Neural cell (in vitro differentiated cells): ENCODE measurements at regions not wholly inside any gene's neighbourhood (a gene's known extent, or its start where the extent isn't known, plus 50 kb on each side); places are given as distances from the start of the nearest gene placed in this dataset.

Experiments
- H2AFZ ChIP-seq: fragments of 200-600, 300-800 bp; sonication (generic), shearing (Covaris generic); 2 replicates; pipeline ENCODE4 v1.6.0; 2014; ENCODE audit warnings: low read depth, mild to moderate bottlenecking, antibody characterized with exemption, low read length, moderate library complexity
- H3F3A ChIP-seq: fragments of 200-600 bp; shearing (Covaris generic); 2 replicates; pipeline ENCODE4 v1.6.1; 2016; ENCODE audit warnings: mild to moderate bottlenecking, moderate library complexity, mixed read lengths, antibody characterized with exemption, low read length; ENCODE audit not compliant: insufficient read depth, poor library complexity, severe bottlenecking
- H3K27ac ChIP-seq: fragments of 200-600, 300-800 bp; sonication (generic), shearing (Covaris generic); 2 replicates; pipeline ENCODE4 v1.5.1; 2014; ENCODE audit warnings: mild to moderate bottlenecking, low read length, moderate library complexity
- H3K27me3 ChIP-seq: fragments of 300-800, 200-600 bp; sonication (generic), shearing (Covaris generic); 2 replicates; pipeline ENCODE4 v1.6.0; 2014; ENCODE audit warnings: mild to moderate bottlenecking, low read depth, low read length, moderate library complexity; ENCODE audit not compliant: insufficient read depth
- H3K36me3 ChIP-seq: fragments of 300-800, 200-600 bp; sonication (generic), shearing (Covaris generic); 2 replicates; pipeline ENCODE4 v1.5.1; 2014; ENCODE audit warnings: mild to moderate bottlenecking, antibody characterized with exemption, low read length, moderate library complexity; ENCODE audit not compliant: insufficient read depth
- H3K4me2 ChIP-seq: fragments of 300-800, 200-600 bp; sonication (generic), shearing (Covaris generic); 2 replicates; pipeline ENCODE4 v1.6.0; 2014; ENCODE audit warnings: mild to moderate bottlenecking, low read length
- H3K4me3 ChIP-seq: fragments of 300-800, 200-600 bp; sonication (generic), shearing (Covaris generic); 2 replicates; pipeline ENCODE4 v1.5.1; 2014; ENCODE audit warnings: mild to moderate bottlenecking, low read length, moderate library complexity
- H3K79me2 ChIP-seq: fragments of 200-600 bp; shearing (Covaris generic); replicated peaks from 2 replicates; pipeline ENCODE4 v1.6.0; 2014; ENCODE audit warnings: mild to moderate bottlenecking, low read length, moderate library complexity; ENCODE audit not compliant: insufficient read depth
- H3K9ac ChIP-seq: fragments of 300-800, 200-600 bp; sonication (generic), shearing (Covaris generic); 2 replicates; pipeline ENCODE4 v1.6.1; 2016; ENCODE audit warnings: mild to moderate bottlenecking, low read length, mixed read lengths
- H3K9me2 ChIP-seq: fragments of 200-600 bp; shearing (Covaris generic); 2 replicates; pipeline ENCODE4 v1.6.1; 2016; ENCODE audit warnings: mild to moderate bottlenecking, low read length, mixed read lengths; ENCODE audit not compliant: insufficient read depth
- H3K9me3 ChIP-seq: fragments of 200-600, 300-800 bp; sonication (generic), shearing (Covaris generic); 2 replicates; pipeline ENCODE4 v1.6.1; 2016; ENCODE audit warnings: mild to moderate bottlenecking, mixed run types, low read length, moderate library complexity, mixed read lengths
- H4K20me1 ChIP-seq: fragments of 200-600 bp; shearing (Covaris generic); 2 replicates; pipeline ENCODE4 v1.6.1; 2016; ENCODE audit warnings: mild to moderate bottlenecking, mixed run types; ENCODE audit not compliant: insufficient read depth
- CTCF ChIP-seq: fragments of 450-650 bp; IDR thresholded peaks from 2 replicates; pipeline ENCODE4 v1.5.1; 2014; ENCODE audit warnings: antibody characterized with exemption, mild to moderate bottlenecking, moderate library complexity; ENCODE audit not compliant: poor library complexity, severe bottlenecking
- EP300 ChIP-seq: fragments of 450-650 bp; conservative IDR thresholded peaks from 2 replicates; pipeline ENCODE4 v1.6.1; 2014; ENCODE audit warnings: antibody characterized with exemption, mild to moderate bottlenecking, moderate library complexity; ENCODE audit not compliant: poor library complexity, severe bottlenecking
- EZH2 ChIP-seq: fragments of 200-600, 300-800 bp; shearing (Covaris generic), sonication (generic); IDR thresholded peaks from 2 replicates; pipeline ENCODE4 v1.6.1; 2014; ENCODE audit warnings: antibody characterized with exemption, low read length, borderline replicate concordance, mild to moderate bottlenecking; ENCODE audit not compliant: insufficient read depth, poor library complexity, severe bottlenecking
- MXI1 ChIP-seq: fragments of 450-650 bp; conservative IDR thresholded peaks from 2 replicates; pipeline ENCODE4 v1.6.1; 2014; ENCODE audit warnings: antibody characterized with exemption, mild to moderate bottlenecking; ENCODE audit not compliant: poor library complexity, severe bottlenecking
- POLR2AphosphoS5 ChIP-seq: IDR thresholded peaks from 2 replicates; pipeline ENCODE4 v1.6.1; 2012
- RAD21 ChIP-seq: fragments of 450-650 bp; conservative IDR thresholded peaks from 2 replicates; pipeline ENCODE4 v1.6.1; 2014; ENCODE audit warnings: antibody characterized with exemption, mild to moderate bottlenecking, moderate library complexity
- REST ChIP-seq: IDR thresholded peaks from 2 replicates; pipeline ENCODE4 v1.6.1; 2012; ENCODE audit warnings: borderline replicate concordance
- SMC3 ChIP-seq: fragments of 450-650 bp; conservative IDR thresholded peaks from 2 replicates; pipeline ENCODE4 v1.6.1; 2014; ENCODE audit warnings: antibody characterized with exemption, mild to moderate bottlenecking, moderate library complexity; ENCODE audit not compliant: poor library complexity
- TAF1 ChIP-seq: IDR thresholded peaks from 2 replicates; pipeline ENCODE4 v1.6.1; 2012; ENCODE audit warnings: low read depth

GRCh38 chr11:45378516-45378915 lies 92.4 kb upstream of the SYT13 start:
- no peak overlapping the region for H3K4me3 ChIP-seq
- H3F3A ChIP-seq, result no peaks in the 10 kb centered on the region
- H3K79me2 ChIP-seq, result no peaks in the 10 kb centered on the region
- no peaks in the 10 kb centered on the region for H4K20me1 ChIP-seq
- no peak overlapping the region for H3K4me2 ChIP-seq
- H3K27me3 ChIP-seq, result no peaks in the 10 kb centered on the region
- H2AFZ ChIP-seq, result no peak overlapping the region
- no peaks in the 10 kb centered on the region for H3K9me2 ChIP-seq
- H3K27ac ChIP-seq, result no peak overlapping the region
- no peaks in the 10 kb centered on the region for H3K9me3 ChIP-seq
- TF ChIP-seq SMC3, result no peak
- TF ChIP-seq CTCF, result no peak
- no peak for TF ChIP-seq POLR2AphosphoS5
- no peak for TF ChIP-seq EP300
- TF ChIP-seq RAD21, result no peak
- no peak for TF ChIP-seq EZH2
- TF ChIP-seq TAF1, result no peak
- no peaks in the 10 kb centered on the region for H3K36me3 ChIP-seq
- H3K9ac ChIP-seq, result no peak overlapping the region

- Histone ChIP-seq H3K9ac (no peak overlapping the region), H3K27me3 (no peaks in the 10 kb centered on the region), H2AFZ (no peak overlapping the region), H3K4me2 (no peak overlapping the region), H3K9me2 (no peaks in the 10 kb centered on the region), H3K79me2 (no peaks in the 10 kb centered on the region), H4K20me1 (no peaks in the 10 kb centered on the region), H3K9me3 (no peaks in the 10 kb centered on the region), H3K4me3 (no peak overlapping the region), H3K36me3 (no peaks in the 10 kb centered on the region), H3K27ac (peak overlapping the region; percentile 33), H3F3A (no peaks in the 10 kb centered on the region)
- TF ChIP-seq TAF1 (no peak), MXI1 (no peak), EP300 (peak; percentile 23), CTCF (no peak), RAD21 (no peak), REST (no peak)
Measured at GRCh38 chr11:45374653-45375059, 88.5 kb upstream of the SYT13 start.
